HG03457 (cell line): ENCODE measurements at regions not wholly inside any gene's neighbourhood (a gene's known extent, or its start where the extent isn't known, plus 50 kb on each side); places are given as distances from the start of the nearest gene placed in this dataset.
"Not testable (repeated sequence)": the region's sequence is repeated elsewhere in the genome, so short reads cannot be mapped to it uniquely, and the experiment has no call there.

ENCODE experiments used
- ATAC-seq: cut with Tn5 transposase; IDR thresholded peaks from one replicate; pipeline ENCODE4 v1.9.1; 2021; ENCODE audit warnings: moderate number of reproducible peaks; ENCODE audit not compliant: unreplicated experiment

DNA sequence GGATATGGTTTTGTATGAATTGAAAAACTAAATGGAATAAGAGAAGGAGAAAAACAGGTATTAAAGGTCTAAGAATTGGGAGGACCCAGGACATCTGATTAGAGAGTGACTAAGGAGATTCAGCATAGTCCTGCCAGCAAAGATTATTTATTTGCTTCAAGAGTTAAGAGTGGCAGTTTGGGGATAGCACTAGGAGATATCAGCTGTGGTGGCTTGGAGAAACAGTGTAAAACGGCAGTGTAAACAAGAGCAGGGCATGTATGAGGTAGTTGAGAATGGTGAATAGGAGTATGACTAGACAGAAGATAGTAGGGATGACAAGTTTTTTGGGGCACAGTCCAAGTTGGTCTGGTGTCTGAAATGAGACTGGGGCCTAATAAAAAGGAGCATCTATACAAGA lies 730.3 kb downstream of the TRHDE start:
- ATAC-seq: not testable (repeated sequence)

DNA sequence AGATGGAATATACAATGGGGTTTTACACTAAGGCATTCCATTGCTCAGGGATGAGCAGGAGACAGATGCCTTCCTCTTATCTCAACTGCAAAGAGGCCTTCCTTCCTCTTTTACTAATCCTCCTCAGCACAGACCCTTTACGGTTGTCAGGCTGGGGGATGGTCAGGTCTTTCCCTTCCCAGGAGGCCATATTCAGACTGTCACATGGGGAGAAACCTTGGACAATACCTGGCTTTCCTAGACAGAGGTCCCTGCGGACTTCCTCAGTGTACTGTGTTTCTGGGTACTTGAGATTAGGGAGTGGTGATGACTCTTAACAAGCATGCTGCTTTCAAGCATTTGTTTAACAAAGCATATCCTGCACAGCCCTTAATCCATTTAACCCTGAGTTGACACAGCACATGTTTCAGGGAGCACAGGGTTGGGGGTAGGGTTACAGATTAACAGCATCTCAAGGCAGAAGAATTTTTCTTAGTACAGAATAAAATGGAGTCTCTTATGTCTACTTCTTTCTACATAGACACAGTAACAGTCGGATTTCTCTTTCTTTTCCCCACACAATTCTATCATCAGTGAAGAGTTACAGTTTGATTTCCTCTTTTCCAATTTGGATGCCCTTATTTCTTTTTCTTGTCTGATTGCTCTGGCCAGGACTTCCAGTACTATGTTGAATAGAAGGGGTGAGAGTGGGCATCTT lies 737.1 kb downstream of the TRHDE start:
- not testable (repeated sequence) for ATAC-seq

DNA sequence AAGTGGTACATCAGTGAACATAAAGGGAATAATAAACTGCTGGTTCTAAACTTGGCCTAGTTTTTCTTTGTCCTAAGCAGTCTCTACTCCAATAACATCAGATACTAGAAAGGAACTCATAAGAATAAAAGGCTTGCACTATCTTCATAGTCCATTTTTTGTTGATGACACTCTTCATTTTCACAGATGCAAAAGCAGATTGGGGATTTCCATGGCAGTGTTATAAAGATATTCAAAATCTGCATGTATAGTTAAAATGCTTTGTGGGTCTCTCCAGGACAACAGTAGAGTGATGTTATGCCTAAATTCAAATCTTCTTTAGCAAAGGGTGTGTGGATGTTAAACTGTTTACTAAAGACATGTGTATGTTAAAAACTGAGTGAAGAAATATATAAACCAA lies 745.8 kb downstream of the TRHDE start:
- no peak for ATAC-seq

DNA sequence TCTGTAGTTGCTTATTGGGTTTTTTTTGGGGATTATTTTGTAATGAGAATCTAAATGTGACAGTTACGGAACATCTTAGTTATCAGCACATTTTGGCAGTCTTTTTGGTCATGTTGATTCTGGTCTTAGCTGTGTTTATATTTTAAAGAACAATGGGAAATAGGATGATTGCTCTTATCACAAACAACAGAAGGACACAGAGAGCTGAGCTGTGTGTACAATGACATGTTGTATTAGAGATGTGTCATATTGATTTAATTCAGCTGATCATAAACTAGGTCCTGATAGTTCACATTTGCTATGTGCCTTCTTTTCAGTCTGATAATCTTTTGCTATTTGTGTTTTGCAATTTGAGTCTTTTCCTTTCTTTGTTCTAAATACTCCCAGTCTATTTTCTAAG lies 781.7 kb downstream of the TRHDE start:
- ATAC-seq: no peak

DNA sequence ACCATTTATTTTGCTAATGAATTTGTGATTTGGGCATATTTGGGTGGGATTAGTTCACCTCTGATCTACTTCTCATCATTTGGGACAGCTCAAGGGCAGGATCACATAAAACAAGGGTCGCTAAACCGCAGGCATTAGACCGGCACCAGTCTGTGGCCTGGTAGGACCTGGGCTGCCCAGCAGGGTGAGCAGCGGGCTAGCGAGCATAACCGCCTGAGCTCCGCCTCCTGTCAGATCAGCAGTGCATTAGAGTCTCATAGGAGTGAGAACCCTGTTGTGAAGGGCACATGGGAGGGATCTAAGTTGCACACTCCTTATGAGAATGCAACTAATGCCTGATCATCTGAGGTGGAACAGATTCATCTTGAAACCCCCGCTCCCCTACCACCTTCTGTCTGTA lies 785.3 kb downstream of the TRHDE start:
- no peak for ATAC-seq

DNA sequence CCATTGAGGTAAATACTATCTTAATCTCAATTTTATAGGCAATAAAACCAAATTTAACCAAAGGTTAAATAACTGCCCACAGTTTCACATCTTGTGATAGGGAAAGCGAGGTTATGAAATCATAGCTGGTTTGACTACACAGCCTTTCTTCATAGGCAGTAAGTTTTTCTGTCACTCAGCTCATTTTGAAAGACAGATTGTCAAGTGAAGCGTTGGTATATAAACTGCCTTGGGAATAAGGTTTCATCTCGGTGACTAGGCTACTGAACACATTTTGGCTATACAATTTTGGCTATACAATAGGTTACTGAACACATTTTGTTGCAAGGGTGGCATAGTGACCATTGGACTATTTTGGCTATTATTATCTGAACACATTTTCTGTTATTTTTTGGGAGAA lies 793.7 kb downstream of the TRHDE start:
- ATAC-seq: no peak

DNA sequence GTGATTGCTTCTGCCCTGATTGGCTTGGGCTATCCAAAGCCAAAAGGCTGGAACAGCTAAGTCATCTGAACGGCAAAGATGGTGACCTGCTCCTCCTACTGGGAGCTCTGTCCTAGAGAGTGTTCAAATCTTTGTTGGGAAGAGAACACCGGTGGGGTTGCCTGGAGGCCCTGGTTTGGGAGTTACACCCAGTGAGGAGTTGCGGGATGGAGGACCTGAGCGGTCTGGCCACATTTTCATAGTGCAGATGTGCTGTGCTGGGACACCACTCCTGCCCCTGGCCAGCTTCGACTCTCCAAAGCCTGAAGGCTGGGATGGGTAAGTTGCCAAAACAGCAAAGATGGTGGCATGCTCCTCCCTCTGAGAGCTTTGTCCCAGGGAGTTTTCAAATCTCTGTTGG lies 795.4 kb downstream of the TRHDE start:
- no peak for ATAC-seq

DNA sequence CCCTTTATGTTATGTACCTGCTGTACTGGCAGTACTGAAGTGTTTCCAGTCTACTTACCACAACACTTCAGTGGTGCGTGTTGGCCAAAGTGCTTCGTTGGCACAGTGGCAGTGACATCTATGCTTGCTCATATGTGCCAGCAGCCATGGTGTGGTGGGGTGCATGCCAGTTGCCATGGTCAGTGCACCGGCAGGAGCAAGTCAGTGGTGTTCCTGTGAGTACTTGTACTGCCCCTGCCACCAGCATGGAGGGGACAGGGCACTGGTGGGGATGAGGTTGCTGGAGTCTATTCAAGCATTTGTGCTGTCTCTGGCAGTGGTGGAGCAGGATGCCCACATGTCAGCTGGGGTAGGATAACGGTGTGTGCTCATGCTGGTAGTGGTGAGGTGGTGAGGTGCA lies 800.0 kb downstream of the TRHDE start:
- no peak for ATAC-seq

DNA sequence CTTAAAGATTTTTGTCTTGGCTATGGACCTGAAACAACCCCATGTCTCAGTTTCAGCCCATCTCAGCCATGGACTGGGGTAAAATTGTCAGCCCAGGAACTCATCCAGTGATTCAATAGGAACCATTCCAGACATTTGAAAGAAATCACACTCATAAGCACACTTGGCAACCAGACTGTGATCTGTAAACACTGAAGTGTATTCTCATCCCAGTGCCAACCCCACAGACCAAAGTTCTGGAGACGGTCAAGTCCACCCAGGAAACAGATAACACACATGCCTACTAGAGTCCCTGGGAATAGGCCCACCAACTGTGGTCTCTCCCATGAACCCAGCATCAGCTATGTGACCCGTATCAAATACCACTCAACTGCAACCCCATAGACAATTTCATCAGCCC lies 804.6 kb downstream of the TRHDE start:
- no peak for ATAC-seq

DNA sequence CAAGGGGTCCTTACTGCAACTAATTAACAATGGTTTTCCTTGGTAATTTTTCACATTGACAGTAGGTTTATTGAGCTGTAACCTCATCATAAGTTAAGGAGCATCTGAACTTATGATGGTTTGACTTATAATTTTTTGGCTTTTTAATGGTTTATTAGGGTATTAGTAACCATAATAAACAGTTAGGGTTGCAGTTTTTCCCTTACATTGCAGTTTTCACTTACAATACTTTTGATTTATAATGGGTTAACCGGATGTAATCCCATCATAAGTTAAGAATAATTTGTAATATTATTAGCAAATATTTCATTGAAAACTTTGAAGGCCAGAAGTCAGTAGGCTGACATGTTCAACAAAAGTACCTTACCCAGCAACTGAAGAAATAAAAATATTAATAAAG lies 811.6 kb downstream of the TRHDE start:
- ATAC-seq: no peak

DNA sequence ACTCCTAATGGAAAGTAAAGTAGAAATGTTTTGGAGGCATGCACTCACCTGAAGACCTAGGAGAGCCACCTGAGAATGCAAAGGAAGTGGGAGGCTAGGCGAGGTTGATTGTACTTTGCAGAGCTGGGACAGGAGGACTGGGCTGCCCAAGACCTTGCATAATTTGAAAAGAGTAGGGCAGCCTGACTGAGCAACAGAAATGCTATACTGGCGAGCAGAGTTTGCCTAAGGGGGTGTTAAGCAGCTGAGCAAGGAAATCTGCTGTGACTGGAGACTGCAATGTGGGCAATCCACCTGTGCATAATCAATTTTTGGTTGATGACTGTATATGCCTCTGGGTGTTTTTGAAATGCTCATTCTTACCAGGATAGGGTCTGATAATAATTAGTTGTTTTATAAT lies 834.1 kb downstream of the TRHDE start:
- ATAC-seq: no peak

DNA sequence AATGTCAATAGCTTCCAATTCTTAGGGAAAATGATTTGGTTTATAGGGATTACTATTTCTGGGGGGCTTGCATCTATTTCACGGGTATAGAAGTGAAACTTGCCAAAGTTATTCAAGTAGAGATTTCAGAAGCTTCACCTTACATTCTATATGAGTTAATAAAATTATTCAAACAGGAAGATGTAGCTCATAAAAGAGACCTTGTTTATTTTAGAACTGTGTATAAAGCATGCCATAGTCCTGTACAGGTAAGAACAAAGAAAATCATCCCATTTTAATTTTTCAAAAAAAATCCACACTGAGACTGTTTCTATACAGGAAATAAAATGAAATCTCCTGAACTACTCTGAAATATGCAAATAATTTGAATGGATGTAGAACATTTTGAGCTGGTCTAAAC lies 834.7 kb downstream of the TRHDE start:
- no peak for ATAC-seq

DNA sequence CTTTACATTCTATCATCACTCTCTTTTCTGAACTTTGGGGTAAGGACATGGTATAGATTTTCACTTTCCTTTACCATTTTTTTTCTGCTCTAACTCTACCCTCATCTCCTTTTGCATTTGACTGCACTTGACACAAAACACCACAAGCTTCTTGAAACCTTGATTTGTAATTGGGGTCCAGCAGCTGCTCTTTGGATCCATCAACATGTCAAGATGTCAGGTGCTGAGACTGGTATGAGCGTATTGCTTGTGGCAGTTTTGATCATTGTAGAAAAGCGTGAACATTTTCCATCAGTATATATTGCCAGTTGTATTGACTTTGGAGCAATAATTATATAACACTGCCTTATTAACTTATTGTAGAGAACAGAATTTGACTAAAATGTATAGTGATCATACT lies 838.6 kb downstream of the TRHDE start:
- ATAC-seq: no peak

DNA sequence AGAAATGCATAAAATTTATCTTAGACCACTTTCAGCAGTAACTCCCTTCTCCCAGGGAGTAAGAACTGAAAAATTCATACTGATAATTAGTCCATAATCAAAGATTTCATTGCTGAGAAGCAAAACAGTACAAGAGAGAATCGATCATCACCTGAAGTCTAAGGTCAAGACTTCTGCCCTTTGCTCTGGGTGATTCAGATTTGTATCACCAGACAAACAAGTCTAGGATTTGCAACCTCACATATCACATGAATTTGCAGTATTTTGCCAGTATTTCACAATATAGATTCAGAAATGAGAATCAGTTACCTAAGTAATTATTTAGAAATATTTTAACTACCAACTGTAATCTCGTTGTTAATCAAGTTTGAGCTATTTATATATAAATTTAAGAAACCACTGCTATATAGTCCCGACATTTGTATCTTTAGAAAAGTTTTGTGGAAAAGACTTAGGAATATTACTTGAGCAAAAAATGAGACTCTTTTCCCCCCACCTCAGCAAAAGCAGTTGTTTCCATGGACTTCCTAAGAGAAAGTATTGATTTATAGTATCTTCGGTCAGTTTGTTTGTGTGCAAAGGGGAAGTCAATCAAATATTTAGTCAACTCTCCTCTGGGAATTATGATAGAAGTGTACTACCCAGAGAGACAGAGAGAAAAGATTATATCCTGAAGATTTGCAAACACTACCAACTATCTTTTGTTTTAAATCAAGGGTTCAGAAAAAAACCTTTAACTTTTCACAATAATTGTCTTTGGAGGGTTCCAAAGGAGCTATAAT lies 840.1 kb downstream of the TRHDE start:
- ATAC-seq: no peak

DNA sequence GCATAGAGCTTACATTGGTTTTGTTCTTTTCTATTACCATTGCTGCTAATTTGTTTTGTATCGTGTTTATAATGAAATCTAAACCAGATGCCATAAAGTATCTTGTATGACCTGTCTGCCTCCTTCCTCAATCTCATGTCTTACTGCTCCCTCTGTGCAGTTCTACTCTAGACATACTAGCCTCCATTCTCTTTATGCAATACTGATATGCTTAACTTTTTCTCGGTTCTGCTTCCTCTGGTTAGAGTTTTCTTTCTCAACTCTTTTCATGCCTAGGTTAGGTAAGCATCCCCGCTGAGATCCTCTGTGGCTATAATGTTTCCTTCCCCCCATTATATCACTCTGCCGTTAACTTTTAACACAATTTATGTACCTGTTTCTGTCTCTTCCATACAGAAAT lies 852.3 kb downstream of the TRHDE start:
- no peak for ATAC-seq

DNA sequence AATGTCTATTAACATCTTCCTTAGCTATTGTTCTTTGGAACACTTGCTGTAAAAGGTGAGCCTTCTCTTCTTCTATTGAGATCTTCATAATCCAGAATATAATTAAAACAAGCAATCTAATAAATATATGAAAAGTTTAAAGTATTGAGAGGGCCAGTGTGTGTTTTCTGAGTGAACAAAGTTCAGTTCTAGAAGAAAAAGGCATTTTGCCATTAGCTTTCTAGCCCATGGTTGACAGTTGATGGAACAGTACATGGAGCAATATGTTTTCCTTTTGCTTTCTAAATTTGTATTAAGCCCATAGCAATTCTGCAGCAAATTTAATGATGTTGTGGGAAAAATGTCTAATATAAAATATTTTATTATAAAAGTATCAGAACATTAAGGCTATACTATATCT lies 853.0 kb downstream of the TRHDE start:
- ATAC-seq: no peak

DNA sequence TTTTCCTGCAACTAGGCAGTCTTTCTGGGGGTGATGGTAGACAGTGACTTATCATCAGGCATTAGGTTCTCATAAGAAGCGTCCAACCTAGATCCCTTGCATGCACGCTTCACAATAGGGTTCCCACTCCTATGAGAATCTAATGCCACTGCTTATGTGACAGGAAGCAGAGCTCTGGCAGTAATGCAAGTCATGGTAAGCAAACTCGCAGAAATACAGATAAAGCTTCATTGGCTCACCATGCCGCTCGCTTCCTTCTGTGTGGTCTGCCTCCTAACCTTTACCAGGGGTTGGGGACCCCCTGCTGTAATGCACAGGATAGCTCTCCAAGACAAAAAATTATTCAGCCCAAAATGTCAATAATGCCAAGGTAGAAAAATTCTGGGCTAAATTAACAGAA lies 864.2 kb downstream of the TRHDE start:
- ATAC-seq: no peak

DNA sequence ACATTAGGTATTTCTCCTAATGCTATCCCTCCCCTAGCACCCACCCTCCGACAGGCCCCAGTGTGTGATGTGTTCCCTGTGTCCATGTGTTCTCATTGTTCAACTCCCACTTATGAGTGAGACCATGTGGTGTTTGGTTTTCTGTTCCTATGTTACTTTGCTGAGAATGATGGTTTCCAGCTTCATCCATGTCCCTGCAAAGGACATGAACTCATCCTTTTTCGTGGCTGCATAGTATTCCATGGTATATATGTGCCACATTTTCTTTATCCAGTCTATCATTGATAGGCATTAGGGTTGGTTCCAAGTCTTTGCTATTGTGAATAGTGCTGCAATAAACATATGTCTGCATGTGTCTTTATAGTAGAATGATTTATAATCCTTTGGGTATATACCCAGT lies 867.5 kb downstream of the TRHDE start:
- ATAC-seq: not testable (repeated sequence)

DNA sequence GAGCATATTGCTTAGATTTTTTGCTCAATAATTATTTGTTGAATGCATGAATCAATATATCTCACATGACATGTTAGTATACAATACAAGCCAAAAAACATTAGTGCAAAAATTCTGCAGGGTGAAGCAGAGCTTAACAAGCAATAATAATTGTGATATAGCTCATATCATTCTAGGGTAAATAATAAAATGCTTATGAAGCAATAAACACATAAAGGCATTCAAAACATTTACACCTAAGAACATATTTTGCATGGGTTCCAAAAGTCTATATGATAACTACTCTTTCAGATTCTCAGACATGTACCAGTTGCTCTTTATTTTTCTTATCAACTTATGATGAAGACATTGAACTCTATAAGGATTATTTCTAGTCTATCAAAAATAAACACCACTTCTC lies 886.2 kb downstream of the TRHDE start:
- no peak for ATAC-seq

DNA sequence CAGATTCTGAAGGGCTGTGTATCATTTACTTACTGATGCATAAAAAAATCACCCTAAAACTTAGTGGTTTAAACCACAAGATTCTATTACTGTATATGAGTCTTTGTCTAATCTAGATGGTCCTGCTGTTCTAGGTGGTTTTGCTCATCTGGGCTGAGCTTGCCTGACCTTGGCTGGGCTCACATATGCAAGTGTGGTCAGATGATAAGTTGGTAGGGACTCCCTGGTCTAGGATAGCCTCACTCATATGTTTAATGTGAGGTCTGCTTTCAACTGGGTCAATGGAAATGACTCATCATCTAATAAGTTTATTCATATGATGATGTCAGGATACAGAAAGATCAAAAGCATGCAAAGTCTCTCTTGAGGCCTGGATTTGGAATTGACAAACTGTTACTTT lies 887.8 kb downstream of the TRHDE start:
- no peak for ATAC-seq

DNA sequence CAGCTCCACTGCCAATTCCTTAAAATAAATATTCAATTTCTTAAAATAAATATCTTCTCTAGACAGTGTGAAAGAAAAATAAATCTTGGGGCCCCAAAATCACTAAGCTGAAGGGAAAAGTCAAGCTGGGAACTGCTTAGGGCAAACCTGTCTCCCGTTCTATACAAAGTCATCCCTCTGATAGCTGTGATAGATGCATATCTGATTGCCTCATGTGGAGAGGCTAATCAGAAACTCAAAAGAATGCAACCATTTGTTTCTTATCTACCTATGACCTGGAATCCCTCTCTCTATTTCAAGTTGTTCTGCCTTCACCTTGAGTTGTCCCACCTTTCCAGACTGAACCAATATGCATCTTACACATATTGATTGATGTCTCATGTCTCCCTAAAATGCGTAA lies 889.8 kb downstream of the TRHDE start:
- ATAC-seq: no peak

DNA sequence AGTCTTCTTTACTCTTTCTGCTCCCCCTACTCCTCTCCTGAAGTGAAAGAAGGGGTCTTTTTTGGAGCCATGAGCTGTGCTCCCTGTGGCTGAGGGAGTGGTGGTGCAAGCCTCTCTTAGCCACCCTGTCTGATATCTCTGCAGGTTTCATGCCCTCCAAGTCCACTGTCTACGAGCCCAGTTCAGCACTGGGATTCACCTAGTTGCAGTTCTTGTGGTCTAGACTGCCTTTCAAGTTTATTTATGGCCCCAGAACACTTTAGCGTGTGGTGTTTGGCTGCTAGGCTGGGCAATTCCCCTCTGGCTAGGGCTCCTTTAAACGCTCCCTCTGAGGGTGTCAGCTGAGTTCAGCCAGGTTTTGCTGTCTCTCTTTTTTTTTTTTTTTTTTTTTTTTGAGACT lies 908.6 kb downstream of the TRHDE start:
- ATAC-seq: no peak

DNA sequence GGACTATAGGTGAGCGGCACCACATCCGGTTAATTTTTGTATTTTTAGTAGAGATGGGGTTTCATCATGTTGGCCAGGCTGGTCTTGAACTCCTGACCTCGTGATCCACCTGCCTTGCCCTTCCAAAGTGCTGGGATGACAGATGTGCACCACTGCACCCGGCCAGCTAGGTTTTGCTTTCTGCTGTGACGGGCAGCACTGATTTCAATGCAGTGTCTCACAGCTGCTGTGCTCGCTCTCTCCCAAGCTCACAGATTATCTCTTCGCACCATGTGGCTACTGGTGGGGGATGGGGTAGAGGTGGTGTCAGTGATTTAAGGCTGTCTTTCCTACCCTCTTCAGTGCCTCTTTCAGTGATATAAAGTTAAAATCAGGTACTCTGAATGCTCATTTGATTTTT lies 909.1 kb downstream of the TRHDE start:
- ATAC-seq: no peak
